ENCODE measurements at regions not wholly inside any gene's neighbourhood (a gene's known extent, or its start where the extent isn't known, plus 50 kb on each side); places are given as distances from the start of the nearest gene placed in this dataset.

DNA sequence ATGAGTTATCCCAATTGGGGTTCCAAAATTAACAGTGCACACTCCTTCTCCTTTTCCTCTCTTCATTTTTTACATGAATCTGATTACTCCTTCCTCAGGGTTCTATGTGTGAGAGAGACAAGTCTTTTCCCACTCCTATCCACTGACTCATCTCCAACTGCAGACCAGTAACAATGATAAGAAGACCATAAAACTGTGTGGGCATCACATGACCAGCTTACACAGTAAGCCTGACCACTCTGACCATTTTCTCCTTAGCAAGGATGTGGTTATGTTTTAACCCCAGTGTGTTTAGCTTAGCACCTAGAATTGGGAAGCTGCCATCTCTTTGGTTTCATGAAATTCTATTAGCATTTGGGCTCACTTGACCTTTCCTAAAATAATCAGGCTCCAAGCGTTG, 145.0 kb upstream of the CALCR start:
- no peak for TF ChIP-seq POLR2AphosphoS5 (IDR thresholded peaks at IDR 0.05; ENCODE audit: low read depth, low read length)
- no peak for TF ChIP-seq POLR2A (IDR thresholded peaks at IDR 0.05; ENCODE audit: low read depth, low read length)
- no peak for TF ChIP-seq POU2F2 (IDR thresholded peaks at IDR 0.05; ENCODE audit: low read depth, low read length)
- TF ChIP-seq TAF1 (IDR thresholded peaks at IDR 0.05; ENCODE audit: low read depth, low read length), result no peak
- no peak for TF ChIP-seq SPI1 (IDR thresholded peaks at IDR 0.05; ENCODE audit: low read depth, low read length)
- TF ChIP-seq PAX5 (IDR thresholded peaks at IDR 0.05; ENCODE audit: insufficient read depth, low read length, severe bottlenecking), result no peak

Data from GM12891 (cell line).